Fibroblast of lung (primary cell): ENCODE measurements at regions not wholly inside any gene's neighbourhood (a gene's known extent, or its start where the extent isn't known, plus 50 kb on each side); places are given as distances from the start of the nearest gene placed in this dataset.

Experiments used
- EZH2 ChIP-seq: IDR thresholded peaks from 2 replicates; pipeline ENCODE4 v1.5.1; 2012; ENCODE audit warnings: low read length, control low read depth, mild to moderate bottlenecking; ENCODE audit errors: missing control alignments
- TF ChIP-seq, protein P1 (sequence below), 2 donors: IDR thresholded peaks in 1 of 2; conservative IDR thresholded peaks in 1 of 2; 1 replicate in 1 of 2; 2 replicates in 1 of 2; pipeline ENCODE4 v1.5.1; 2011 to 2012; ENCODE audit warnings: low read length in 2 of 2, control low read depth in 1 of 2, inconsistent platforms in 1 of 2, low read depth in 1 of 2, mild to moderate bottlenecking in 1 of 2

DNA sequence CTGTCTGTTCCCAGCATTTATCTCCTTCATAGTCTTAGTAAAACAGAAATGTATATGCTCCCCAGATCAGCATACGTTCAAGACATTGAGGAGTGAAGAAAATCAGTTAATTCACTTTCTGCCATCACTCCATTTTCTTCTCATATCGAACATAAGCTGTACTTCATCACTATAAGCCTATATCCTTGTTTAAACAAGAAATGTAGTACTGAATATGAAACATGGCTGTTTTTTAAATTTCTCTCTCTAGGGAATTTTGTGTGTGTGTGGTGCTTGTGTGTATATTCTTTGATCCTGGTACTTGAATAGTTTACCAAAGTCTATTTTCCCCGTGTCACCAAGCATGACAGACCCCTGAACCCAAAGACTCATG lies 107.1 kb downstream of the HFE start:
- TF ChIP-seq EZH2 = no peak
- TF ChIP-seq, protein P1, sequence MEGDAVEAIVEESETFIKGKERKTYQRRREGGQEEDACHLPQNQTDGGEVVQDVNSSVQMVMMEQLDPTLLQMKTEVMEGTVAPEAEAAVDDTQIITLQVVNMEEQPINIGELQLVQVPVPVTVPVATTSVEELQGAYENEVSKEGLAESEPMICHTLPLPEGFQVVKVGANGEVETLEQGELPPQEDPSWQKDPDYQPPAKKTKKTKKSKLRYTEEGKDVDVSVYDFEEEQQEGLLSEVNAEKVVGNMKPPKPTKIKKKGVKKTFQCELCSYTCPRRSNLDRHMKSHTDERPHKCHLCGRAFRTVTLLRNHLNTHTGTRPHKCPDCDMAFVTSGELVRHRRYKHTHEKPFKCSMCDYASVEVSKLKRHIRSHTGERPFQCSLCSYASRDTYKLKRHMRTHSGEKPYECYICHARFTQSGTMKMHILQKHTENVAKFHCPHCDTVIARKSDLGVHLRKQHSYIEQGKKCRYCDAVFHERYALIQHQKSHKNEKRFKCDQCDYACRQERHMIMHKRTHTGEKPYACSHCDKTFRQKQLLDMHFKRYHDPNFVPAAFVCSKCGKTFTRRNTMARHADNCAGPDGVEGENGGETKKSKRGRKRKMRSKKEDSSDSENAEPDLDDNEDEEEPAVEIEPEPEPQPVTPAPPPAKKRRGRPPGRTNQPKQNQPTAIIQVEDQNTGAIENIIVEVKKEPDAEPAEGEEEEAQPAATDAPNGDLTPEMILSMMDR (conservative IDR thresholded peaks at IDR 0.05 in 1 of 2, IDR thresholded peaks at IDR 0.05 in 1 of 2; ENCODE audit: low read depth in 1 of 2, low read length in 2 of 2) = no peak
